Loucy (cell line): ENCODE measurements at regions not wholly inside any gene's neighbourhood (a gene's known extent, or its start where the extent isn't known, plus 50 kb on each side); places are given as distances from the start of the nearest gene placed in this dataset.

Experiments
- H2AFZ ChIP-seq: fragments of 200-600 bp; sonication (generic); 2 replicates; pipeline ENCODE4 v1.6.0; 2016; ENCODE audit warnings: antibody characterized with exemption, mild to moderate bottlenecking, low read length, moderate library complexity
- H3F3A ChIP-seq: fragments of 200-600 bp; 2 replicates; pipeline ENCODE4 v1.6.0; 2016; ENCODE audit warnings: antibody characterized with exemption, low read depth, mild to moderate bottlenecking
- H3K27me3 ChIP-seq: fragments of 200-600 bp; sonication (generic); 2 replicates; pipeline ENCODE4 v1.6.1; 2014; ENCODE audit warnings: low read length, mild to moderate bottlenecking; ENCODE audit not compliant: insufficient read depth, poor library complexity, severe bottlenecking
- H3K36me3 ChIP-seq: fragments of 200-600 bp; sonication (generic); 2 replicates; pipeline ENCODE4 v1.6.1; 2016; ENCODE audit warnings: low read length; ENCODE audit not compliant: insufficient read depth
- H3K4me1 ChIP-seq: fragments of 200-600 bp; sonication (generic); 2 replicates; pipeline ENCODE4 v1.5.1; 2014; ENCODE audit warnings: low read length, mild to moderate bottlenecking; ENCODE audit not compliant: insufficient read depth, poor library complexity, severe bottlenecking
- H3K4me2 ChIP-seq: fragments of 200-600 bp; sonication (generic); 2 replicates; pipeline ENCODE4 v1.6.0; 2014; ENCODE audit warnings: antibody characterized with exemption, low read length, low read depth, mild to moderate bottlenecking; ENCODE audit not compliant: poor library complexity, severe bottlenecking
- H3K4me3 ChIP-seq: fragments of 200-600 bp; sonication (generic); 2 replicates; pipeline ENCODE4 v1.5.1; 2014; ENCODE audit warnings: low read length, mild to moderate bottlenecking, mixed read lengths; ENCODE audit not compliant: poor library complexity, severe bottlenecking
- H3K79me2 ChIP-seq: fragments of 200-600 bp; sonication (generic); 2 replicates; pipeline ENCODE4 v1.6.1; 2014; ENCODE audit warnings: low read length; ENCODE audit not compliant: insufficient read depth
- H3K9ac ChIP-seq: fragments of 200-600 bp; sonication (generic); 2 replicates; pipeline ENCODE4 v1.6.0; 2014; ENCODE audit warnings: mild to moderate bottlenecking, low read depth, low read length, moderate library complexity; ENCODE audit not compliant: poor library complexity, severe bottlenecking
- H3K9me2 ChIP-seq: fragments of 200-600 bp; sonication (generic); replicated peaks from 2 replicates; pipeline ENCODE4 v1.6.1; 2016; ENCODE audit warnings: low read depth, low read length, mixed read lengths
- H3K9me3 ChIP-seq: fragments of 200-600 bp; sonication (generic); 2 replicates; pipeline ENCODE4 v1.6.1; 2014; ENCODE audit warnings: mild to moderate bottlenecking, antibody characterized with exemption, low read length, low read depth; ENCODE audit not compliant: insufficient read depth
- H4K20me1 ChIP-seq: fragments of 200-600 bp; sonication (generic); 2 replicates; pipeline ENCODE4 v1.6.0; 2014; ENCODE audit warnings: antibody characterized with exemption, low read length, mild to moderate bottlenecking; ENCODE audit not compliant: insufficient read depth, poor library complexity, severe bottlenecking
- EZH2phosphoT487 ChIP-seq: fragments of 200-600 bp; IDR thresholded peaks from 2 replicates; pipeline ENCODE4 v1.6.1; 2018; ENCODE audit warnings: antibody characterized with exemption, mild to moderate bottlenecking, moderate library complexity, borderline replicate concordance
- TF ChIP-seq, protein P1 (sequence below): fragments of 200-600 bp; sonication (generic); conservative IDR thresholded peaks from 2 replicates; pipeline ENCODE4 v1.5.1; 2014; ENCODE audit warnings: mild to moderate bottlenecking, antibody characterized with exemption, low read length

DNA sequence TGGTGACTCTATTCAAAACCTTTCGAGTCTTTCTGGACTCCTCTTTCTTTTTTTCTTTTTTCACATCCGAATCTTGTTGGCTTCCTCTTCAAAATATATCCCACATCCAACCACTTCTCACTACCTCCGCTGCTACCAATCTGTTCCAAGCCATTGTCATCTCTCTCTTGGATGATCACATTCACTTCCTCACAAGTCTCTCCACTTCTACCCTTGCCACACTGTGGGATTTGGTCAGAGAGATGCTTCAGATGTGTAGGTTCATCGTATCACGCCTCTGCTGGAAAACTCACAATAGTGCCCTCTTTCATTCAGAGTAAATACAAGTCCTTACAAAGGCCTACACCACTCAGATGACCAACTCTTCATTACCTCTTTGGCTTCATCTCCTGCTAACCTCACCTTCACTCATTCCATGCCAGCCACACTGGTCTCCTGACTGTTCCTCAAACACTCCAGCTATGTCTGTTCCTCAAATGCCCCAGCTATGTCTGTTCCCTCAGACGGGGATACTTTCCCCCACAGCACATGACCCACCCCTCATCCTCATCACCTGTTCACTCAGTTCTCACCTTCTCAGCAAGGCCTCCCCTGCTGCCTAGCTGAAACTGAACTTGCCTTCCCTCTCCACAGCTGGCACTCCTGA is 67.2 kb upstream of the PELI1 start:
- no peak overlapping the region for H3K4me3 ChIP-seq
- no peak overlapping the region for H2AFZ ChIP-seq
- no peaks in the 10 kb centered on the region for H3K27me3 ChIP-seq
- no peaks in the 10 kb centered on the region for H3F3A ChIP-seq
- no peak for TF ChIP-seq EZH2phosphoT487
- TF ChIP-seq, protein P1, sequence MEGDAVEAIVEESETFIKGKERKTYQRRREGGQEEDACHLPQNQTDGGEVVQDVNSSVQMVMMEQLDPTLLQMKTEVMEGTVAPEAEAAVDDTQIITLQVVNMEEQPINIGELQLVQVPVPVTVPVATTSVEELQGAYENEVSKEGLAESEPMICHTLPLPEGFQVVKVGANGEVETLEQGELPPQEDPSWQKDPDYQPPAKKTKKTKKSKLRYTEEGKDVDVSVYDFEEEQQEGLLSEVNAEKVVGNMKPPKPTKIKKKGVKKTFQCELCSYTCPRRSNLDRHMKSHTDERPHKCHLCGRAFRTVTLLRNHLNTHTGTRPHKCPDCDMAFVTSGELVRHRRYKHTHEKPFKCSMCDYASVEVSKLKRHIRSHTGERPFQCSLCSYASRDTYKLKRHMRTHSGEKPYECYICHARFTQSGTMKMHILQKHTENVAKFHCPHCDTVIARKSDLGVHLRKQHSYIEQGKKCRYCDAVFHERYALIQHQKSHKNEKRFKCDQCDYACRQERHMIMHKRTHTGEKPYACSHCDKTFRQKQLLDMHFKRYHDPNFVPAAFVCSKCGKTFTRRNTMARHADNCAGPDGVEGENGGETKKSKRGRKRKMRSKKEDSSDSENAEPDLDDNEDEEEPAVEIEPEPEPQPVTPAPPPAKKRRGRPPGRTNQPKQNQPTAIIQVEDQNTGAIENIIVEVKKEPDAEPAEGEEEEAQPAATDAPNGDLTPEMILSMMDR = no peak
- H3K36me3 ChIP-seq = no peaks in the 10 kb centered on the region
- H3K4me2 ChIP-seq = no peak overlapping the region
- H3K79me2 ChIP-seq = no peaks in the 10 kb centered on the region
- no peaks in the 10 kb centered on the region for H3K9me3 ChIP-seq
- H4K20me1 ChIP-seq = no peaks in the 10 kb centered on the region
- no peaks in the 10 kb centered on the region for H3K9me2 ChIP-seq
- H3K4me1 ChIP-seq = no peaks in the 10 kb centered on the region
- H3K9ac ChIP-seq = no peak overlapping the region

DNA sequence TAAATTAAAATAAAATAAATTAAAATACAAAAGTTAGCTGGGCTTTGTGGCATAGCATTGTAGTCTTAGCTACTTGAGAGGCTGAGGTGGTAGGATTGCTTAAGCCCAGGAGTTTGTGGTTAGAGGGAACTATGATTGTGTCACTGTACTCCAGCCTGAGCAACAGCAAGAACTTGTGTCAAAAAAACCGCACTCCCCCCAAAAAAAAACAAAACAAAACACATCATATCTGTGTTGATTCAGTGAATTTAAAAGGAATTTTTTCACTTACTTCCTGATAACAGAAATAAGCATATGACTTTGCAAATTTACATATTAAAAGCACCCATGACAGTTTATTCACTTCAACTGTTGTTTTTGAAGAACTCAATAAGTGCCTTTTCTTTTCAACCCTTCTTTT is 68.1 kb upstream of the PELI1 start:
- Histone ChIP-seq H3K4me1 (no peaks in the 10 kb centered on the region), H3K9ac (no peak overlapping the region), H3K9me2 (no peaks in the 10 kb centered on the region), H3K27me3 (no peaks in the 10 kb centered on the region), H3F3A (no peaks in the 10 kb centered on the region), H3K4me3 (no peak overlapping the region), H3K4me2 (no peak overlapping the region), H3K79me2 (no peaks in the 10 kb centered on the region), H2AFZ (no peak overlapping the region), H3K36me3 (no peaks in the 10 kb centered on the region), H4K20me1 (no peaks in the 10 kb centered on the region), H3K9me3 (no peaks in the 10 kb centered on the region)
- no peak for TF ChIP-seq EZH2phosphoT487
- TF ChIP-seq, protein P1 = no peak

DNA sequence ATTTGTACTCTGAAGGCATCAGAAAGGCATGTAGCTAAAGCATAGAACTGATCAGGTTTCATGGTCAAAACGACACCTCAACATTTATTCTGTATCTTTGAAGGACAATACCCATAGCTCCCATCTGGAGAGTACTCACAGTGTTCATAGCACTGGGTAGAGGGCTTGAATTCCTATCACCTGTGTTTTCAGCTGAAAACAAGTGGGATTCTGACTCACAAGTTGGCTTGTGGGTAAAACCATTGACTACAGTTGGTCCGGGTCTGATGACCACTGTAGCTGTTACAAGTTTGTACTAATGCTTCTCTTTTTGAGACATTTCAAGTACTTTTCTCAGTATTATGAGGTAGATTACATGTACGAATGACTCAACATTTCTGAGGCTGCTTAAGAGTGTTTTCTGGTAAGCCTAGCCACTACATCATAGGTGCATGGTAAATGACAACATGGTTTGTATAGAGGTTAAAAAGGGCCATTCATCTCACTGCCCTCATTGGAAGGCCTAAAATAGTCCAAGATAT is 68.6 kb upstream of the PELI1 start:
- Histone ChIP-seq H3K4me2 (no peak overlapping the region), H3K4me3 (no peak overlapping the region)

More for the DNA sequence above, 68.6 kb upstream of the PELI1 start:
- Histone ChIP-seq H4K20me1 (no peaks in the 10 kb centered on the region), H3K27me3 (no peaks in the 10 kb centered on the region), H3F3A (no peaks in the 10 kb centered on the region), H3K9me3 (no peaks in the 10 kb centered on the region), H2AFZ (no peak overlapping the region; the same call in 1 of the 2 replicates), H3K36me3 (no peaks in the 10 kb centered on the region), H3K9me2 (no peaks in the 10 kb centered on the region), H3K79me2 (no peaks in the 10 kb centered on the region), H3K9ac (no peak overlapping the region), H3K4me1 (no peaks in the 10 kb centered on the region)
- TF ChIP-seq, protein P1 = no peak
- TF ChIP-seq EZH2phosphoT487 = no peak
